ENCODE measurements at regions not wholly inside any gene's neighbourhood (a gene's known extent, or its start where the extent isn't known, plus 50 kb on each side); places are given as distances from the start of the nearest gene placed in this dataset.
"Not testable (repeated sequence)": the region's sequence is repeated elsewhere in the genome, so short reads cannot be mapped to it uniquely, and the experiment has no call there.

- Histone ChIP-seq H3K36me3 (ENCODE audit: control insufficient read depth, insufficient read depth, low read length, severe bottlenecking) (no peaks in the 10 kb centered on the region), H3K27me3 (replicated peaks; ENCODE audit: control insufficient read depth, insufficient read depth, low read length) (peaks cover 4% of the 10 kb centered on the region), H3K4me3 (ENCODE audit: low read length) (no peak overlapping the region), H3K4me1 (ENCODE audit: control insufficient read depth, insufficient read depth, low read length) (no peaks in the 10 kb centered on the region), H3K9ac (ENCODE audit: low read length) (no peak overlapping the region), H3K9me3 (ENCODE audit: control insufficient read depth, low read length) (peaks cover 26% of the 10 kb centered on the region)
- peak; percentile 8 for DNase-seq (ENCODE audit: low read depth)
These were observed 506.2 kb upstream of the IL12A start for GRCh38 chr3:159482241-159482993.

GRCh38 chr3:159482994-159483367, 505.7 kb upstream of the IL12A start:
- Histone ChIP-seq H3K4me3 (ENCODE audit: low read length) (no peak overlapping the region), H3K4me1 (ENCODE audit: control insufficient read depth, insufficient read depth, low read length) (no peaks in the 10 kb centered on the region), H3K36me3 (ENCODE audit: control insufficient read depth, insufficient read depth, low read length, severe bottlenecking) (no peaks in the 10 kb centered on the region), H3K27me3 (replicated peaks; ENCODE audit: control insufficient read depth, insufficient read depth, low read length) (peaks cover 4% of the 10 kb centered on the region), H3K9me3 (ENCODE audit: control insufficient read depth, low read length) (peaks cover 28% of the 10 kb centered on the region), H3K9ac (ENCODE audit: low read length) (no peak overlapping the region)
- no peak for DNase-seq (ENCODE audit: low read depth)

DNA sequence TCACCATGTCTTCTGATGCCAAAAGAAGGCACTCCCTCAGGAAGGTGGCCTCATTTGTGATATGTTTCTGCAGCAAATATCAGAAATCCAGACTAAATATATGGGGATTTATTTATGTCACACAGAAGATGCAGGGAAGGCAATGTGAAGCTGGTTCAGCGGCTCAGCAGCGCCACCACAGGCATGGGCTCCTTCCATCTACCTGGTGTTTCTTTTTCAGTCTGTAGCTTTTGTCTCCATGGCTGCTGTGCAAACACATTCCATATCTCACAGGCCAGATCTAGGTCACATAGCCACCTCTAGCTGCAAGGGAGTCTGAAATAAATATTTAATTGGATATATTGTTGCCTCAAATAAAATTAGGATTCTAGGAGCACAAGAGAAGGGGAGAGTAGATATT, 502.1 kb upstream of the IL12A start:
- Histone ChIP-seq H3K36me3 (ENCODE audit: control insufficient read depth, insufficient read depth, low read length, severe bottlenecking) (no peaks in the 10 kb centered on the region), H3K27me3 (replicated peaks; ENCODE audit: control insufficient read depth, insufficient read depth, low read length) (peaks cover 4% of the 10 kb centered on the region), H3K4me3 (ENCODE audit: low read length) (no peak overlapping the region), H3K4me1 (ENCODE audit: control insufficient read depth, insufficient read depth, low read length) (no peaks in the 10 kb centered on the region), H3K9ac (ENCODE audit: low read length) (no peak overlapping the region), H3K9me3 (ENCODE audit: control insufficient read depth, low read length) (peaks cover 16% of the 10 kb centered on the region)
- no peak for DNase-seq (ENCODE audit: low read depth)

DNA sequence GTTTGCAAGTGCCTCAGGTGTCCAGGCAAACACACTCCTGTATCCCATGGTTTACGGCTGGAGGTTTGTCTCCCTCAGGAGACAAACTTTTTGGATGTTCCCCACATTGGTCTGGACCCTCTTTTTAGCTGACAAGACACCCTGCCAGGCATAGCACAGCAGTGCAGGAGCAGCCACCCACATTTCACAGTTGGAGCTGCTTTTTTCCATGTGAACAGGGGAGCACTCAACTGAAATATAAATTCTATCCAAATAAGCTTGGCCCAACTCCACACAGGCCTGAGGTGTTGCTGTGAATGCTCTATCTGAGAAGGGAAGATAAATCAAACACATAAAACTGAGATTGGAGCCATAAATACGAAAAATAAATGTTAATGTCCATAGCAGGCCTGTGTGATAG, 501.3 kb upstream of the IL12A start:
- Histone ChIP-seq H3K9me3 (ENCODE audit: control insufficient read depth, low read length) (peaks cover 16% of the 10 kb centered on the region), H3K27me3 (replicated peaks; ENCODE audit: control insufficient read depth, insufficient read depth, low read length) (no peaks in the 10 kb centered on the region), H3K4me1 (ENCODE audit: control insufficient read depth, insufficient read depth, low read length) (no peaks in the 10 kb centered on the region), H3K36me3 (ENCODE audit: control insufficient read depth, insufficient read depth, low read length, severe bottlenecking) (no peaks in the 10 kb centered on the region), H3K9ac (ENCODE audit: low read length) (no peak overlapping the region), H3K4me3 (ENCODE audit: low read length) (no peak overlapping the region)
- DNase-seq (ENCODE audit: low read depth): no peak

GRCh38 chr3:159488602-159489001, 500.0 kb upstream of the IL12A start:
- Histone ChIP-seq H3K27me3 (replicated peaks; ENCODE audit: control insufficient read depth, insufficient read depth, low read length) (no peaks in the 10 kb centered on the region), H3K36me3 (ENCODE audit: control insufficient read depth, insufficient read depth, low read length, severe bottlenecking) (no peaks in the 10 kb centered on the region), H3K9ac (ENCODE audit: low read length) (no peak overlapping the region), H3K9me3 (ENCODE audit: control insufficient read depth, low read length) (peaks cover 16% of the 10 kb centered on the region), H3K4me1 (ENCODE audit: control insufficient read depth, insufficient read depth, low read length) (no peaks in the 10 kb centered on the region), H3K4me3 (ENCODE audit: low read length) (no peak overlapping the region)
- no peak for DNase-seq (ENCODE audit: low read depth)

GRCh38 chr3:159497361-159497760, 491.3 kb upstream of the IL12A start:
- H3K4me1 ChIP-seq (ENCODE audit: control insufficient read depth, insufficient read depth, low read length): no peaks in the 10 kb centered on the region

DNA sequence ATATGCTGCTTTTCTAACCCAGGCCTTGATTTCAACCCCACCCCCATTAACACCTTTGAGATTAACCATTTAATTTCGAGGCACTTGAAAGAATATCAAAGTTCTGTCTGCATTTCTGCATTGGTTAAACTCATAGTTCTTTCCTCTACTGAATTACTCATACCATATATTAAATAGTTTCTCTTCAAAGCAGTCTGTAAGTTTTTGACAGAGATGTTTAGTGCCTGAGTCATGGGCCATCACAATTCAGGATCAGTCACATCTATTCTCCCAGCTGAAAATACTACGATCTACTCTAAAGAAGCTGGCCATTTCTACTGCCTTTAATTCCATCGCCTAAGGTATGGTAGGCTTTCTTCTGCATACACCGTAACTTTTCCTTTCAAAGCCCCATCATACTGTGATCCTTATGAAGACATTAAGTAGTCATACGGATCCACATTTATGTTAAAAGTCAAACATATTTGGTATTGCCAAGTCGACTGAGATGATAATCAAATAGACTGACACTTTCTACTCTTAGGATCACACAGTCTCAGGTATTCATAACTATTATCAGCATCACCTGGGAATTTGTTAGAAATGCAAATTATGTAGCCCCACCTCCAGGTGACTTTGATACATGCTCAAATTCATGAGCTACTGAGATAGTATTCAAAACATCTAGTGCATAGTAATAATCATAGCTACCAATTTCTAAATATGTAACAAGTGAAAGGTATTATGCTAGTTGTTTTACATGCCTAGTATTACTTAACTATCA, 489.4 kb upstream of the IL12A start:
- no peak overlapping the region for H3K4me3 ChIP-seq (ENCODE audit: low read length)
- peak; percentile 11 for DNase-seq (ENCODE audit: low read depth)
- H3K9me3 ChIP-seq (ENCODE audit: control insufficient read depth, low read length): peaks cover 6% of the 10 kb centered on the region
- H3K36me3 ChIP-seq (ENCODE audit: control insufficient read depth, insufficient read depth, low read length, severe bottlenecking): no peaks in the 10 kb centered on the region
- no peak overlapping the region for H3K9ac ChIP-seq (ENCODE audit: low read length)
- no peaks in the 10 kb centered on the region for H3K27me3 ChIP-seq (replicated peaks; ENCODE audit: control insufficient read depth, insufficient read depth, low read length)
- no peaks in the 10 kb centered on the region for H3K4me1 ChIP-seq (ENCODE audit: control insufficient read depth, insufficient read depth, low read length)

More at GRCh38 chr3:159497361-159497760, 491.3 kb upstream of the IL12A start:
- DNase-seq (ENCODE audit: low read depth): no peak
- no peaks in the 10 kb centered on the region for H3K36me3 ChIP-seq (ENCODE audit: control insufficient read depth, insufficient read depth, low read length, severe bottlenecking)
- H3K27me3 ChIP-seq (replicated peaks; ENCODE audit: control insufficient read depth, insufficient read depth, low read length): no peaks in the 10 kb centered on the region
- no peak overlapping the region for H3K4me3 ChIP-seq (ENCODE audit: low read length)
- H3K9ac ChIP-seq (ENCODE audit: low read length): no peak overlapping the region
- no peaks in the 10 kb centered on the region for H3K9me3 ChIP-seq (ENCODE audit: control insufficient read depth, low read length)

DNA sequence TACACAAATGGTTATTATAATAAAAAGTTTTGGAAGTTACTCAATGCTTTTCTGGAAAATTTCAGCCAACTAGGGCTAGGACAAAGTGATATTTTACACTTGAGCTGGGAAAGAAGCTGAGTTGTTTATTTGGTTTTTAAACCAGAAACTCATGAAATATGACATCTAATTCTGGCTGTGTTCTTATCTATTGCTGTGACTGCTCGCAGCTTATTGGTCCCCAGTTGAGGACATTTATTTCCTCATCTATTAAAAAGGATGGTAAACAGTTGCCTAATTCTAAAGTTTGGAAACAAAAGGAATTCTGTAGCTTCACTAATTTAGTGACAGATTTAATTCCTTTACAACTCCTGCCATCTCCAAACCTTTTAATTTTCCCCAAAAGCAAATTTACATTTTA, 487.6 kb upstream of the IL12A start:
- no peak for DNase-seq (ENCODE audit: low read depth)
- peaks cover 6% of the 10 kb centered on the region for H3K9me3 ChIP-seq (ENCODE audit: control insufficient read depth, low read length)
- no peak overlapping the region for H3K4me3 ChIP-seq (ENCODE audit: low read length)
- no peaks in the 10 kb centered on the region for H3K27me3 ChIP-seq (replicated peaks; ENCODE audit: control insufficient read depth, insufficient read depth, low read length)
- no peak overlapping the region for H3K9ac ChIP-seq (ENCODE audit: low read length)
- H3K4me1 ChIP-seq (ENCODE audit: control insufficient read depth, insufficient read depth, low read length): no peaks in the 10 kb centered on the region
- no peaks in the 10 kb centered on the region for H3K36me3 ChIP-seq (ENCODE audit: control insufficient read depth, insufficient read depth, low read length, severe bottlenecking)

GRCh38 chr3:159502986-159503385, 485.6 kb upstream of the IL12A start:
- Histone ChIP-seq H3K27me3 (replicated peaks; ENCODE audit: control insufficient read depth, insufficient read depth, low read length) (no peaks in the 10 kb centered on the region), H3K9me3 (ENCODE audit: control insufficient read depth, low read length) (peaks cover 6% of the 10 kb centered on the region), H3K9ac (ENCODE audit: low read length) (no peak overlapping the region), H3K36me3 (ENCODE audit: control insufficient read depth, insufficient read depth, low read length, severe bottlenecking) (no peaks in the 10 kb centered on the region), H3K4me3 (ENCODE audit: low read length) (no peak overlapping the region), H3K4me1 (ENCODE audit: control insufficient read depth, insufficient read depth, low read length) (no peaks in the 10 kb centered on the region)
- DNase-seq (ENCODE audit: low read depth): no peak

DNA sequence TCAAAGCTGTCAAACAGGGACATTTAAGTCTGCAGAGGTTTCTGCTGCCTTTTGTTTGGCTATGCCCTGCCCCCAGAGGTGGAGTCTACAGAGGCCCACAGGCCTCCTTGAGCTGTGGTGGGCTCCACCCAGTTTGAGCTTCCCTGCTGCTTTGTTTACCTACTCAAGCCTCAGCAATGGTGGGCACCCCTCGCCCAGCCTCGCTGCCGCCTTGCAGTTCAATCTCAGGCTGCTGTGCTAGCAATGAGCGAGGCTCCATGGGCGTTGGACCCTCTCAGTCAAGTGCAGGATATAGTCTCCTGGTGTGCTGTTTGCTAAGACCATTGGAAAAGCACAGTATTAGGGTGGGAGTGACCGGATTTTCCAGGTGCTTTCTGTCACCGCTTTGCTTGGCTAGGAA, 477.6 kb upstream of the IL12A start:
- not testable (repeated sequence) for DNase-seq (ENCODE audit: low read depth); H3K27me3 ChIP-seq (replicated peaks; ENCODE audit: control insufficient read depth, insufficient read depth, low read length); H3K36me3 ChIP-seq (ENCODE audit: control insufficient read depth, insufficient read depth, low read length, severe bottlenecking); H3K4me1 ChIP-seq (ENCODE audit: control insufficient read depth, insufficient read depth, low read length); H3K4me3 ChIP-seq (ENCODE audit: low read length); H3K9me3 ChIP-seq (ENCODE audit: control insufficient read depth, low read length); H3K9ac ChIP-seq (ENCODE audit: low read length)

DNA sequence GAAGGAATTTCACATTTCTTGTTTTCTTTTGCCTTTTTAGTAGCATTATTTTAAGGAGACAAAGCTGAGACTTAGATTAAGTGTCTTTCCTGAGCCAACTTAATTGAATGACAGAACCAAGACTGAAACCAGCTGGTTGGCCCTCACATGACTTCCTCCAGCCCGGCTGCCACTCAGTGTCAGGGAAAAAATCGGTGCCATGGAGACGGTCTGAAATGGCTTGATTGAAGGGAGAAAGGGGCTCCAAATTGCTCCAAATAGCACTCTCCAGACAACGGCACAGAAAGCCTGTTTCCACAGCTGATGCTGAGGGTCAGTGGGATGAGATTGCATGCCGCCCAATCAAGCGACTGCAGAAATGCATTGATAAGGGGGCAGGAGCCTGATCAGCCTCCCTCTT, 475.2 kb upstream of the IL12A start:
- H3K4me1 ChIP-seq (ENCODE audit: control insufficient read depth, insufficient read depth, low read length): no peaks in the 10 kb centered on the region
- no peaks in the 10 kb centered on the region for H3K9me3 ChIP-seq (ENCODE audit: control insufficient read depth, low read length)
- H3K27me3 ChIP-seq (replicated peaks; ENCODE audit: control insufficient read depth, insufficient read depth, low read length): no peaks in the 10 kb centered on the region
- H3K36me3 ChIP-seq (ENCODE audit: control insufficient read depth, insufficient read depth, low read length, severe bottlenecking): no peaks in the 10 kb centered on the region
- H3K9ac ChIP-seq (ENCODE audit: low read length): no peak overlapping the region
- DNase-seq (ENCODE audit: low read depth): no peak
- H3K4me3 ChIP-seq (ENCODE audit: low read length): no peak overlapping the region

Measured in adipocyte (in vitro differentiated cells).